ENCODE measurements at regions not wholly inside any gene's neighbourhood (a gene's known extent, or its start where the extent isn't known, plus 50 kb on each side); places are given as distances from the start of the nearest gene placed in this dataset.

- 44% methylated on average over 13 of the region's 16 CpGs for WGBS (ENCODE audit: low lambda C conversion rate)
- FAIRE-seq (no peak), DNase-seq (ENCODE audit: low spot score) (no peak), ATAC-seq (no peak)
- no peaks in the 10 kb centered on the region for H3K79me2 ChIP-seq (ENCODE audit: insufficient read depth, low read length)
- intact Hi-C loops (cut with micrococcal nuclease; ENCODE audit: unreplicated experiment): no loop called here
- ChIA-PET CTCF (ENCODE audit: low intra/inter-chr PET ratio, low total read pairs) (no interaction called here), POLR2A (no interaction called here)
- H3K36me3 ChIP-seq (replicated peaks in 1 of 2; ENCODE audit: control insufficient read depth in 1 of 2, insufficient read depth in 2 of 2, low read length in 2 of 2): no peaks in the 10 kb centered on the region
- no peak overlapping the region for H3K9ac ChIP-seq (ENCODE audit: insufficient read depth, low read depth, low read length)
- no peak overlapping the region for H3K27ac ChIP-seq (ENCODE audit: extremely low read length, insufficient read depth, low read length)
- H4K20me1 ChIP-seq (ENCODE audit: insufficient read depth, low read length): no peaks in the 10 kb centered on the region
- no peak overlapping the region for H3K4me2 ChIP-seq (ENCODE audit: low read depth, low read length)
- no peaks in the 10 kb centered on the region for H3K9me3 ChIP-seq (ENCODE audit: low read length)
- H2AFZ ChIP-seq (ENCODE audit: low read length): no peak overlapping the region
- in situ Hi-C loops (cut with HindIII; ENCODE audit: extremely low pct_ligation_motif_present, low pct_unique_long_range_greater_than_20kb): no loop called here
- peaks cover 4 to 55% of the 10 kb centered on the region in 2 experiments; a peak in 4 of 5 replicates for H3K27me3 ChIP-seq (ENCODE audit: control insufficient read depth in 1 of 2, insufficient read depth in 2 of 2, low read length in 2 of 2)
- TF ChIP-seq TSC22D2 (CRISPR knock-in tag; IDR thresholded peaks at IDR 0.05; ENCODE audit: borderline replicate concordance): no peak
- TF ChIP-seq HNRNPL (IDR thresholded peaks at IDR 0.05; ENCODE audit: low read depth, low read length): no peak
- no peak for TF ChIP-seq ZNF562 (CRISPR knock-in tag; IDR thresholded peaks at IDR 0.05; ENCODE audit: borderline replicate concordance)
- no peak for TF ChIP-seq ZFP62 (CRISPR knock-in tag; IDR thresholded peaks at IDR 0.05)
- TF ChIP-seq YY1 (IDR thresholded peaks at IDR 0.05; ENCODE audit: insufficient read depth, insufficient replicate concordance, low read depth, low read length): no peak
- TF ChIP-seq ETV5 (CRISPR knock-in tag; IDR thresholded peaks at IDR 0.05; ENCODE audit: borderline replicate concordance): no peak
- no peak for TF ChIP-seq MIER2 (CRISPR knock-in tag; IDR thresholded peaks at IDR 0.05)
- TF ChIP-seq ZKSCAN1 (IDR thresholded peaks at IDR 0.05; ENCODE audit: low read length): no peak
- TF ChIP-seq ZNF841 (CRISPR knock-in tag; IDR thresholded peaks at IDR 0.05; ENCODE audit: borderline replicate concordance): no peak
- no peak for TF ChIP-seq SIN3A (IDR thresholded peaks at IDR 0.05; ENCODE audit: borderline replicate concordance, low read depth, low read length)
- TF ChIP-seq ZNF33A (CRISPR knock-in tag; IDR thresholded peaks at IDR 0.05; ENCODE audit: borderline replicate concordance): no peak
- TF ChIP-seq ZNF678 (CRISPR knock-in tag; IDR thresholded peaks at IDR 0.05): no peak
- no peak for TF ChIP-seq NFE2L1 (CRISPR knock-in tag; IDR thresholded peaks at IDR 0.05; ENCODE audit: borderline replicate concordance)
- BruUV-seq (replicated peaks): no TSS peak
- H3K4me1 ChIP-seq (ENCODE audit: insufficient read depth, low read length): peaks cover 9% of the 10 kb centered on the region
- no peak overlapping the region for H3K4me3 ChIP-seq (replicated peaks in 1 of 3; ENCODE audit: insufficient read depth in 1 of 3, low read depth in 2 of 3, low read length in 3 of 3)
Measured at GRCh38 chr22:49449377-49449776, 378.3 kb downstream of the BRD1 start.

Data from HepG2 (cell line).